Fibroblast of lung (primary cell): ENCODE measurements at regions not wholly inside any gene's neighbourhood (a gene's known extent, or its start where the extent isn't known, plus 50 kb on each side); places are given as distances from the start of the nearest gene placed in this dataset.

Source experiments
- EZH2 ChIP-seq: IDR thresholded peaks from 2 replicates; pipeline ENCODE4 v1.5.1; 2012; ENCODE audit warnings: low read length, control low read depth, mild to moderate bottlenecking; ENCODE audit errors: missing control alignments
- TF ChIP-seq, protein P1 (sequence below), 2 donors: IDR thresholded peaks in 1 of 2; conservative IDR thresholded peaks in 1 of 2; 1 replicate in 1 of 2; 2 replicates in 1 of 2; pipeline ENCODE4 v1.5.1; 2011 to 2012; ENCODE audit warnings: low read length in 2 of 2, control low read depth in 1 of 2, inconsistent platforms in 1 of 2, low read depth in 1 of 2, mild to moderate bottlenecking in 1 of 2

GRCh38 chrX:40468033-40468846 lies 112.5 kb upstream of the ATP6AP2 start:
- TF ChIP-seq, protein P1, sequence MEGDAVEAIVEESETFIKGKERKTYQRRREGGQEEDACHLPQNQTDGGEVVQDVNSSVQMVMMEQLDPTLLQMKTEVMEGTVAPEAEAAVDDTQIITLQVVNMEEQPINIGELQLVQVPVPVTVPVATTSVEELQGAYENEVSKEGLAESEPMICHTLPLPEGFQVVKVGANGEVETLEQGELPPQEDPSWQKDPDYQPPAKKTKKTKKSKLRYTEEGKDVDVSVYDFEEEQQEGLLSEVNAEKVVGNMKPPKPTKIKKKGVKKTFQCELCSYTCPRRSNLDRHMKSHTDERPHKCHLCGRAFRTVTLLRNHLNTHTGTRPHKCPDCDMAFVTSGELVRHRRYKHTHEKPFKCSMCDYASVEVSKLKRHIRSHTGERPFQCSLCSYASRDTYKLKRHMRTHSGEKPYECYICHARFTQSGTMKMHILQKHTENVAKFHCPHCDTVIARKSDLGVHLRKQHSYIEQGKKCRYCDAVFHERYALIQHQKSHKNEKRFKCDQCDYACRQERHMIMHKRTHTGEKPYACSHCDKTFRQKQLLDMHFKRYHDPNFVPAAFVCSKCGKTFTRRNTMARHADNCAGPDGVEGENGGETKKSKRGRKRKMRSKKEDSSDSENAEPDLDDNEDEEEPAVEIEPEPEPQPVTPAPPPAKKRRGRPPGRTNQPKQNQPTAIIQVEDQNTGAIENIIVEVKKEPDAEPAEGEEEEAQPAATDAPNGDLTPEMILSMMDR (conservative IDR thresholded peaks at IDR 0.05 in 1 of 2, IDR thresholded peaks at IDR 0.05 in 1 of 2; ENCODE audit: low read depth in 1 of 2, low read length in 2 of 2): no peak
- TF ChIP-seq EZH2: no peak
